Glomerular visceral epithelial cell (primary cell): ENCODE measurements at regions not wholly inside any gene's neighbourhood (a gene's known extent, or its start where the extent isn't known, plus 50 kb on each side); places are given as distances from the start of the nearest gene placed in this dataset.
"Not testable (repeated sequence)": the region's sequence is repeated elsewhere in the genome, so short reads cannot be mapped to it uniquely, and the experiment has no call there.

ENCODE experiments used
- DNase-seq: peaks from one replicate; pipeline ENCODE4 v3.0.0-alpha.2; 2016; ENCODE audit errors: extremely low spot score

DNA sequence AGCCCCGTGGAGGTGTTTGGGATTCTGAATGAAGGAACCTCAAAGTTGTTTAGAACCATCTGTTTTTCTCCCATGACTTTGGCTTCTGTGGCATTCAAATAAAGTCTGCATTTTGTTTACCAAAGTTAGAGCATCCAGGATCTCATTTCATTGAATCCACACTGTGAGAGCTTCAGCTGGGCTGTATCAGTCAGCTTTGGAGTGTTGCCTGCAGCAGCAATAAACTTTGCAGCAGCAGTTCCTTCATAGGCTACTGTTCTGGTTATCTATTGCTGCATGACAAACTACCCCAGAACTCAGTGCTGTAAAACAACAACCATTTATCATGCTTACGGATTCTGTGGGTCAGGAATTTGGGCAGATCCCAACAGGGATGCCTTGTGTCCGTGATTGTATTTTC is 1575.2 kb upstream of the LRRTM3 start:
- no peak for DNase-seq

DNA sequence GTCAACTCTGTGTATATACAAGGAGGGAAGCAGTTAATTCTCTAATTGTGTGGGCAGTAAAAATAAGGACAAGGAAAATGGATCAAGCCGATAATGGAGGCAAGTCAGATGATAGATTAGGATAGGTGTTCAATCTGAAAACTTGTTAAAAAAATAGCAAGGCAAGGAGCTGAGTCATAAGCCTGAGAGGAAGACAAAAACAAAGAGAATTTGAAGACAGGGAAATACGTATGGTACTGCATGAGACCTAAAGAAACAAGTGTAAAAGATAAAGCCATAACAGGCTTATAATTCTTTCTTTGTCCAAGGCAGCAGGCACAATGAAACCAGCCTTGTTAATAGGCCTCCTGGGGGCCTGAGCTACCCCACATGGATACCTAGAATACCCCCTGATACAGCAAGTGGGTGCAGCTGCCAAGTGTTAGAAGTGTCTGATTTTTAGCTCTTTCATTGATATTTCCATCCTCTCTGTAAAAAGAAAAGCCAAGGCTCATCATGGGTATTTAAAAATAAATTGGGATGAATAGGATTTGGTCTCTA is 1570.6 kb upstream of the LRRTM3 start:
- DNase-seq = no peak

DNA sequence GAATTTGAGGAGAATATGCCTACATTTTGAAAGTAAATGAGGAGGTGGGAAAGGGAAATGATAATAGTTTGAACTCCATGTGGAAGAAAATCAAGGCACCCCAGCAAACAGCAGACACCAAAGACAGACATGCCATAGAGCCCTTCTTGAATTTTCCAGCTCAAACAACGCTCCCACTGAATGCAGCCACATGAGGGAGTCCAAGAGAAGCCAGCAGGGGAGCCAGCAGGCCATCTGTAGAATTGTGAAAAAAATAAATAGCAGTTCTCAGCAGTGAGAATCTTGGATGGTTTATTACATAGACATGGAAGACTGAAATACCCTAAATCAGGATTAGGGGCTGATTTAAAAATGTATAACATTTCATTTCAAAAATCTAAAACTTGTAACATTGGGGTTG is 1567.3 kb upstream of the LRRTM3 start:
- DNase-seq = peak; percentile 33

DNA sequence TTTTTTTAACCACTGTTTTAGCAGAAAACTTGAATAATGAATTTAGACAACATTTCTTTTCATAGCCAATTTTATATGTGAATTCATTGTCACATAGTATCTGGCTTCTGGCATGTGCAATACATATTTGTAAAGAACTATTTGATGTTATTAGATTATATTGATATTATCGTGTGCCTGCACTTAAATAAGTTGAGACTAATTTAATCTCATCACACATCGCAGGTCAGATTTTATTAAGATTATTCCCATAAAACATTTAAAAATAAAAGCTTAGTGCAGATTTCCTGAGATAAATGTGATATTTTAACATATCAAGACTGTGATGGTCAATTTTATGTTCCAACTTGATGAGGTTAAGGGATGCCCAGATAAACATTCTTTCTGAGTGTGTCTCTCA is 1565.3 kb upstream of the LRRTM3 start:
- DNase-seq = no peak

DNA sequence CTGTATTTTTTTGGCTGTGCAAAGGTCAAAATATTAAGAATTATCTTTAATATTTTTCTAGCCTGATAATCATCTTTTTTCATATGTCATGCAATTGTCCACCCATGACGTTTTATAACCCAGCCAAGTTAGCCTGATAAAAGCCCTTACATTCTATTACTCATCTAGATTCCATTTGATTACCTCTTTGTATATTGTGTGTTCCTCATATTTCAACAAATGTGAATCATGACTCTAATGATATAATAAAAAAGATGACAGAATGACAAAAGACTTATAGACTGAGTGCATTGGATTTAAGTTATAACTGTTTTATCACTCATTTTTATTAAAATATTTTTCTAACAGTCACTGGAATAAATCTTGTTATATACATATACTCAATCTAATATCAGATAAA is 1560.0 kb upstream of the LRRTM3 start:
- DNase-seq = no peak

DNA sequence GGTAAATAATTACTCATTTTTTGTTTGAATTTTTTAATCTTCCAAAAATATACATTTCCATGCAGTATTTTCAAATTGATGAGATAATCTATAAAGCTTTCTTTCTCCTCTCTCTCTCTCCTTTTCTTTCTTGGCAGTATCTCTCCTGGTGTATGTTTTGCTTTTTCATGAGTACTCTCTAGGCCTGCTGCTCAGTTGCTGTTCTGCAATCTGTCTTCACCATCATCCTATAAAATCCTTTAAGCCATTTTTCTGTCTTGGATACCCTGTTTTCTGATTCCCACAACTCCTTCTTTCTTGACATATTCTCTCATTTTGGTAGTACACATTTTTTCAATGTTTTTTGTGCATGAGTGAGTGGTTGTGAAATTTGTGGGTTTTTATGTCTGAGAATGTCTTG is 1558.1 kb upstream of the LRRTM3 start:
- no peak for DNase-seq

DNA sequence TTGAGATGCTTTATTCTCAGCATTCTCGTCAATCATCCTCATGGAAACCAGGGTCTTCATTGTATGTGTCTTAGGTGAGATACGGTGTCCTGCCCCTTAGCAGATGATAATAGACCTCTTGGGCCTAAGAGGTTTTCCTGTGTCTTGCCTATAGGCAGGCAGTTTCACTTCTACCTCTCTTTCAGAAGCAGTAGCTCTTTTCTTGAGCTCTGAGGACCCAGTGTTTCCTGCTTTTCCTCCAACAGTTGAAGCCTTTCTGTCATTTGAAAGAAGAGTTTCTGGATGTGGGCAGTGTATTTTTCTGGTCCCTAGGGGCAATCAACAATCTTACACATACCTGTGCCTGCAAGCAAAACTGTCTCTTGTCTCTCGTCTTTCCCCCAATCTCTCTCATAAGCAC is 1550.3 kb upstream of the LRRTM3 start:
- no peak for DNase-seq

DNA sequence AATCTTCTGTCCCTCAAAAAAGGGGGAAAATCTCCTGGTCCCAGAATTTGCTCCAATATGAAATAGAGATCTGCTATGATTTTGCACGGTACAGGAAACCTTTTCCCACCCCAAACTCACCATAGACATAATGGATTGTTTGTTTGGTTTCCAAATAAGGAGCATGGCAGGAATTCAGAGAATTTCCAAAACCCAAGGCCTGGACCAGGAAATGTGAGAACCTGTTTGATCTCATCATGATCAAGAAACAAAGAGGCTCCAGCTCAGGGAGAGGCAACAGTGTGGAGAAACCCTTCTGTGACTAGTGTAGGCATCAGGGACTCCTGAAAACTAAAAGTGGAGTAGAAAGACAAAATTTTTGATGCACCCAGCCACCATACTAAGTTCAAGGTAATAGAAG is 1548.1 kb upstream of the LRRTM3 start:
- no peak for DNase-seq

DNA sequence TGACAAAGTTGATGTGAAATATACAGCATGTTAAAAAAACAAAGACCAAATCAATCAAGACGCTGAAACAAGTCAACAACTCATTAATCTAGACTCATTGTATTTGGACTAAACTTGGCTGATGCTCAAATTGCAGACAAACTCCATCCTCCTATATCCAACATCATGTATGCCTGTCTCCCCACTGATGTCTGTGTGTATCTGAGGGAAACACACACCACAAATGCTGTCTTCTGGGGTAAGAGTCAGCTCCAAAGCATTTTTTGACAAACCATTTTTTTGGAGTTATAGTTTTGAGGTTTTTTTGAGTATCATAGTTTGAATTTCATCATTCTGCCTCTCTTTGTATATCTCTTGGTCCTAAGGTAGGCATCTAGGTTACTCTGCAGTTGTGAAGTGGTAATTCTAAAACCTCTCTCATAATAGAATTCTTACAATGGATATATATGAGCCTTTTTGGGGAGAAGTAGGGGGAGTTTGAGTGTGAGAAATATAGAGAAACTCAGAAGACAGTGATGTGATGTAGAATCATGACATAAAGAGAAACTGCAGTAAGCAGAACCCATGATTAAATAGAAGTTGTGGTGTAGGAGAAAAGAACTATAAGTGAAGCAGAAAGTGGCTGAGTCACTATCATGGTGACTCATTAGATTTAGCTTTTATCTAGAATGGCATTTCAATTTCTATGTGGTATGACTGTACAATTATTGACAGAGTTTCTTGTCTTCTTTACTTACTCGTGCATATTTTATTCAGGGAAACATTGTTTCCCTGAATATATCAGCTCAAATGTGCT is 1531.1 kb upstream of the LRRTM3 start:
- peak; percentile 64 for DNase-seq

DNA sequence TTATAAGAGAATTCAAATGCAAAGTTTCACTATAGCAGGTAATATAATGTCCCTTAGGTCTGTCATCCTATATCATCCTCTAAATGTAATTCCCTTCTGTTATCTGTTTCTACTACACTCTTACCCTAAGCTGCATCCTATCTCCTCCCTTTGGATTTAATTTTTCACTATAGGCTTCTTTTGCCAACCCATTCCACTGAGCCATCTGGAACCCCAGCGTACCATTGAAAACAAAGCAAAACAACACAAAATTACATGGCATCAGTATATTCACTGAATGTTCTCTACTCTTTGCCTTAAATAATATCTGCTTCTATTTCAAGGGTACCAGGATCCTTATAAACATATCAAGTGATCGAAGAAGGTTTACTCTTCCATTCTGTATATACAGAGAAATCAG is 1530.2 kb upstream of the LRRTM3 start:
- no peak for DNase-seq

DNA sequence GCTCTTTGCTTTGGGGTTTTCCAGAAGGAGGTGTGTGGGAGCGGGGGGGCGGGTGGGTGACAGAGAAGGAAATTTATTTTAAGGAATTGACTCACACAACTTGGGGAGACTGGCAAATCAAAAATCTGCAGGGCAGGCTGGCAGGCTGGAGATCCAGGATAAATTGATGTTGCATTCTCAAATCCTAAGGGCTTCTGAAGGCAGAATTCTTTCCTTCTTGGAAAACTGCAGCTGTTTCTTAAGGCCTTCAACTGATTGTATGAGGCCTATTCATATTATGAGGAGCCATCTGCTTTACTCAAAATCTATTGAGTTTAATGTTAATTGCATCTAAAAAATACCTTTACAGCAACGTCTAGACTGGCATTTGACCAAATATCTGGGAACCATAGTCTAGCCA is 1528.8 kb upstream of the LRRTM3 start:
- peak; percentile 28 for DNase-seq

DNA sequence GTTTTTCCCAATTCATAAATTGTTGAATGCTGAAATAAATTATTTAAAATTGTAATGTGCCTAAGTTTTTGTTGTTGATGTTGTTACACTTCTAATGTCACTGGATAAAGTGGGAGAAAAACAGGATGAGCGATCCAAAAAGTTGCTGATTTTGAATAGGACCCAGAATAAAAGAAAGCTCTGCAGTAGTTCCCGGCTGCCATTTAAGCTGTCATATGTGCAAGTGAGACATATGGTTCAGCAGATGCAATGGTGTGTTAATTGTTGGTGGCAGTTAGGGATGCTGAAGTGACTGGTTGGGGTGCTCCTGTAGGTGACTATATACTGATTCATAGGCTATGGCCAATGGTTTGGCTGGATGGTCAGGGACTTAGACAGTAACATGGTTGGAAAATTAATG is 1517.4 kb upstream of the LRRTM3 start:
- no peak for DNase-seq

DNA sequence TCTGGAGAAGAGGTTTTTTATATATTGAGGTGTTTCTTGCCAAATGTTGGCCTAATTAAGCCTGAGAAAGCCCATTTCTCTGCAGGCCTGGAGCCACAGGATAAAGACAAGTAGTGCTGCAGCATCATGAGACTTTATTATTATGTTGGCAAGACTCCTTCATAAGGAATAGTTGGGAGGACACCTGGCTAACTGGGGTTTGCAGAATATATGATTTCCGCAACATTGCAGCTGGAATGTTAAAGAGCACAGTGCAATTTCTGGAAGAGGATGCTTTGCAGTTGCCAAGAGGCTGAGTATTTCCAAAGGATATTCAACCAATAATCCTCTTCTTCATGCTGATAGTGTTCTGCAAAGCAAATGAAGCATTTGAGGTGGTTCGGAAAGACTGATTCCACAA is 1512.8 kb upstream of the LRRTM3 start:
- no peak for DNase-seq

DNA sequence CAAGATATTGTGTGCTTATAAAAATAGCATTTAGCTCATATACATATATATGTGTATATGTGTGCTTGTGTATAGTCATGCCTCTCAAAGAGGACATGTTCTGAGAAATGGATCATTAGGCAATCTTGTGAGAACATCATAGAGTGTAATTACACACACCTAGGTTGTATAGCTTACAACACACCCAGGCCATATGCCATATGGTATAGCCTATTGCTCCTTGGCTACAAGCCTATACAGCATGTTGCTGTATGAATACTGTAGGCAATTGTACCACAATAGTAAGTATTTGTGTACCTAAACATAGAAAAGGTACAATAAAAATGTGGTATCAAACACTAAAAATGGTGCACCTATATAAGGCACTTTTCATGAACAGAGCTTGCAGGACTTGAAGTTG is 1510.5 kb upstream of the LRRTM3 start:
- no peak for DNase-seq

DNA sequence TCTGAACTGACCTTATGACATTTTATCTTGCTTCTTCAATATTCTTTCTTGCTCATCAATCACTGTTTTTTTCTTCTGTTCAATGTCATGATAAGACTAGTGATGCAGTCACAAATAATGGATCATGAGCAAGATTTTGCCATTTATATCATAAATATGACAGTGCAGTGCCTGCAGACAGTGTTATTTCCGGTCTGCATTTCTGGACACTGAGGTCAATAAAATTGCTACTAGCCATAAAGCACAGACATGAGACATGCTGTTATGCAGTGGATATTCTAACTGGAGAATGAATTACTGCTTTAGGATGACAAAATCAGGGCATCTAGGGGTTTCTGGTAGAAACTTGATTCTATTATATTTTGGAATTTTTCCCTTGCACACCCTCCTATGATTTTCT is 1509.7 kb upstream of the LRRTM3 start:
- no peak for DNase-seq

DNA sequence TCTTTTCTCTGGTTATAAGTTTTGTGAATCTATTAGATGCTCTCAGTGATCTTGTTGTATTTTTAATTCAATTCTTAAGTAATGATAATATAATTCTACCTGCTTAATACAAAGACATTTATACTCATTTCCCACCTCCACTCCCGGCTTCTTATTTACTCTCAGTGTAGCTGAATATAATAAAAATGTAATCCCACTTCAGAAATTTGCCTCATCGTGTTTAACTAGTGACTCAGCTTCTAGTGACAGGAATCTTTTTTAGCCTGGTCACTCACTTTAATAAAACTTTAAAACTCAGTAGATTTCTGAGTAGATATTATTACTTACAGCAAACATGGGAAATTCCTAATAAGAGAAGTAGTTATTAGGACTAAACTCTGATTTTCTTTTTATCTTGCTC is 1506.2 kb upstream of the LRRTM3 start:
- no peak for DNase-seq

DNA sequence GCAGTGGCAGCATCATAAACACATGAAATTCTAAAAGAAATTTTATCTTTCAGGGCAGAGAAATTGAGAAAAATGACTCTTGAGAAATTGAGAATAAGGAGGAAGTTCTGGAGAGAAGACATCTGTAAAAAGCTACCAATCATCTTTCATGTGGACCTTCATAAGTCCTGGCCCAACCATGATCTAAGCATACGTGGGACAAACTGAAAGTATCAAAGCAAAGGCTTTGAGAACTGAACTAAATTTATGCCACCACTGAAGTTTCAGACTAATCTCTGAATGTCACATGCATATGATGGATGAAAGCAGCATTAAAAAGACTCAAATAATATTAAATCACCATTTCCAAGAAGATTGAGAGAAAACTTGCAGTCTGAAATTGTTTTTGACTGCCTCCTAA is 1502.8 kb upstream of the LRRTM3 start:
- DNase-seq = no peak

DNA sequence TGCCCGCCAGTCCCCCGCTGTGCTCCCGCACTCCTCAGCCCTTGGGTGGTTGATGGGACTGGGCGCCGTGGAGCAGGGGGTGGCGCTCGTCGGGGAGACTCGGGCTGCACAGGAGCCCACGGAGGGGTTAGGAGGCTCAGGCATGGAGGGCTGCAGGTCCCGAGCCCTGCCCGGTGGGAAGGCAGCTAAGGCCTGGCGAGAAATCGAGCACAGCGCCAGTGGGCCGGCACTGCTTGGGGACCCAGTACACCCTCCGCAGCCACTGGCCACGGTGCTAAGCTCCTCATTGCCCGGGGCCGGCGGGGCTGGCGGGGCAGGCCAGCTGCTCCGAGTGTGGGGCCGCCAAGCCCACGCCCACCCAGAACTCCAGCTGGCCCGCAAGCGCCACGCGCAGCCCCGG is 1496.5 kb upstream of the LRRTM3 start:
- DNase-seq = not testable (repeated sequence)

DNA sequence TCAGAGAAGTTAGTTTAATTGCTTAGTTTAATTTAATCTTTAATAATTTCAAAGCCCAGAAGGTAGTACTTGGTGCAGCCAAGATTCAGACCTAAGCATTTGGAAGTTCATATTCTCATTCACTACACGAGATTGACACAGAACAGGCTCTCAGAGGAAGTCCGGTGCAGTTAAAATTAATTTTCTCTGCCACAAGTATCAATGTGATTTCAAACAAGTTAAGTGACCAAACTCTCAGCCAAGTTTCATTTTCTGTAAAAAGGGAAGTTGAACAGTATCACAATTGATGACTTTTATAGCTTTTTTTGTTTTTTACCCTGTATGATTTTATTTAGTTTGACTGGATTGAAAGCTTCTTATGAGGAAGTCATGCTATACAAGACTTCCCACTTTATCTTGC is 1494.9 kb upstream of the LRRTM3 start:
- no peak for DNase-seq

DNA sequence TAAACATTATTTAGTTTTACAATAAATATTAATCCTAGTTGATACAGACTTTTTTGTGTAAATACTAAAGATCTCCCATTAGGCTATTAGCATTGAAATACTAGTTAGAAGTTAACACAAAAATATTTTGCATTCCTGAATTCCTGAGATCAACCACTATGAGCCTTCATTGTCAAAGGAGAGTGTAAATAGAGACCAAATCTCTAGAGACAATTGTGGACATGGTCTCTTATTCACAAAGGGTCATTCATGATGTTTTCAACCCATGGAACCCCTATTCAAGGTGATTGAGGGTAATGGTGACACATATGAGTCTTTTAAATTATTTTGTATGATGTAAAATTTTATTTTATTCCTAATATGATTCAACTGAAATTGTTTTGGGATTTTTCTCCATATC is 1454.8 kb upstream of the LRRTM3 start:
- DNase-seq = no peak

DNA sequence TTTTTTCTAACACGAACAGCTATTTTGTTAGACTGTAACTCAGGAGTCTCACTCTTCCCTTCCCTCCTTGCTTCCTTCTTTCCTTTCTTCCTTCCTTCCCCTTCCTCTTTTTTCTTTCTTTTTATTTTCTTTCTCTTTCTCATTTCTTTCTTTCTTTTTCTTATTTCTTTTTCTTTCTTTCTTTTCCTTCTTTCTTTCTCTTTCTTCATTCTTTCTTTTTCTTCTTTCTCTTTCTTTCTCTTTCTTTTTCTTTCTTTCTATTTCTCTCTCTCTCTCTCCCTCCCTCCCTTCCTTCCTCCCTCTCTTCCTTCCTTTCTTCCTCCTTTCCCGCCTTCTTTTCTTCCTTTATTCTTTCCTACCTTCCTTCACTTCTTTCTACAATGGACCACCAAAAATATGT is 1443.0 kb upstream of the LRRTM3 start:
- DNase-seq = no peak

DNA sequence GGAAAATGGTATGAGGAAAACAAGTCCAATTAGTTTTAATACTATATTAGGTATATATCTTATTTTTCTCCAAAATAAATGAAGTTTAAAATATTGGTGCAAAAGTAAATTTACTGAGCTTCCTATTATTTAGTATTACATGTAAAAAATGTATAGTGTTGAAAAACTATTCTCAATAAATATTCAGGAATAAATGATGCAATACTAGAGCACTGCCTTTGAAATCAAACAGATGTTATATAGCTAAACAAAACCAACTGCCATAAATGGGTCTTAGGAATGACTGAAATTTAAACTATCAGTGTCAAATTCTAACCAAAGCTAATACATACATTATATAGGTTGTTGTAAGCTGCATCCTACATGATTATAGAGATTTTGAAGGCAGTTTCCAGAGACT is 1434.0 kb upstream of the LRRTM3 start:
- no peak for DNase-seq

DNA sequence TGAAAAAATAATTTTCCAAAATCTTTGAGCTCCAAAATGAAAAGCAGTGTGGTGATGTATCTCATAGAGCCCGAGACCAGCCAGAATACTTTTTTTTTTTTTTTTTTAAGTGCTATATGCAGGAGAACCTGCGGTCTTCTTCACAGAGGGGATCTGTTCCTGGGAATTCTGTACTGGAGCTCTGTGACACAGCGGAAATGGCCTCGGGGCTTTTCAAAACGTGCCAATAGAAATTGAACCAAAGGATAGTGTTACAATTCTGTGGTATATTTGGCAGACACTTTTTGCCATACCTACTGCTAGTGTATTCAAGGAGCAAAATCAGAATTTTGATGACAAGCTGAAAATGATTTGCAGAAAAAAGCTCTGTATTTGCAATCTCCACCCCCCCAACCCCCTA is 1429.3 kb upstream of the LRRTM3 start:
- no peak for DNase-seq

DNA sequence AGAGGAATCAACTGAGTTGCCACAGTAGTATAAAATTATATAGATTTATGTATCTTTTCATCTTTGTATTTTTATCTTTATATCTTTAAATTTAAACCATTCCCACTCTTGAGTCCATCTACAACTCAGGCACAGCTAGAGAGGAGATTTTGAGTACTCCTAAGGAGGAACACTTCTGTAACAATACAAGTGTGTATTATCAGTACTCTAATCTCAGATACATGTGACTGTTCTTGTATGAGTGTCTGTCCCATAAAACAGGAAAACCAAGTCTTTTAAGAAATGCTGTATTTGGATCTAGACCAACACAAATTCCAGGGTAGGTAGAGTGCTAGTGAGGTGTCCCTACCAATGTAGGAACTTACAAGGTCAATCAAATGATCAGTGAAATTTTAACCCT is 1428.0 kb upstream of the LRRTM3 start:
- no peak for DNase-seq
